Prostate gland (tissue), 2 donors: ENCODE measurements at regions not wholly inside any gene's neighbourhood (a gene's known extent, or its start where the extent isn't known, plus 50 kb on each side); places are given as distances from the start of the nearest gene placed in this dataset.

Experiments
- POLR2A ChIP-seq: fragments of 450-650 bp; IDR thresholded peaks from one replicate; pipeline ENCODE4 v1.6.1; 2016; ENCODE audit warnings: antibody characterized with exemption, mild to moderate bottlenecking
- POLR2AphosphoS5 ChIP-seq: sonication (generic); formaldehyde crosslinking; IDR thresholded peaks from one replicate; pipeline ENCODE4 v1.6.1; 2017; ENCODE audit warnings: antibody characterized with exemption
- TF ChIP-seq, protein P1 (sequence below), 4 experiments: fragments of 200-600 bp in 2 of 4; fragments of 450-650 bp in 2 of 4; sonication (generic) in 2 of 4; IDR thresholded peaks; 1 replicate in 3 of 4; 2 replicates in 1 of 4; pipeline ENCODE4 v1.5.1; 2016 to 2019; ENCODE audit warnings: antibody characterized with exemption in 4 of 4, mild to moderate bottlenecking in 2 of 4, moderate library complexity in 2 of 4

DNA sequence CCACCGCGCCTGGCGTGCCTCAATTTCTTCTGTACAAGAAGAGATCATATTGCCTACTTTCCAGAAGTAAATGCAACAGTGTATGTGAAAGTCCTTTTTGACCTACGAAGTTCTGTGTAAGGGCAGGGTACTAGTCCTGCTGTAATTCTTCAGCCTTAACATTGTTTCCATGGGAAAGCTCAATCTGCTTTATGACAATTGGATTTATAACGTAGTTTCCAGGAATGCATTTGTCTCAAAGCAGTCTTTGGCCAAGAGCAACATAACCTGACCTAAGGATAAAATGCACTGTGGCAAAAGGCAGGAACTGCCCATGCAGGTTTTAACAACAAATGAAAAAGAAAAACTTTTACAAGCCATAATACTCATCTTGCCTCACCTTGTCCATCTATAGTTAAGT lies 108.1 kb upstream of the PODXL start:
- TF ChIP-seq, protein P1, sequence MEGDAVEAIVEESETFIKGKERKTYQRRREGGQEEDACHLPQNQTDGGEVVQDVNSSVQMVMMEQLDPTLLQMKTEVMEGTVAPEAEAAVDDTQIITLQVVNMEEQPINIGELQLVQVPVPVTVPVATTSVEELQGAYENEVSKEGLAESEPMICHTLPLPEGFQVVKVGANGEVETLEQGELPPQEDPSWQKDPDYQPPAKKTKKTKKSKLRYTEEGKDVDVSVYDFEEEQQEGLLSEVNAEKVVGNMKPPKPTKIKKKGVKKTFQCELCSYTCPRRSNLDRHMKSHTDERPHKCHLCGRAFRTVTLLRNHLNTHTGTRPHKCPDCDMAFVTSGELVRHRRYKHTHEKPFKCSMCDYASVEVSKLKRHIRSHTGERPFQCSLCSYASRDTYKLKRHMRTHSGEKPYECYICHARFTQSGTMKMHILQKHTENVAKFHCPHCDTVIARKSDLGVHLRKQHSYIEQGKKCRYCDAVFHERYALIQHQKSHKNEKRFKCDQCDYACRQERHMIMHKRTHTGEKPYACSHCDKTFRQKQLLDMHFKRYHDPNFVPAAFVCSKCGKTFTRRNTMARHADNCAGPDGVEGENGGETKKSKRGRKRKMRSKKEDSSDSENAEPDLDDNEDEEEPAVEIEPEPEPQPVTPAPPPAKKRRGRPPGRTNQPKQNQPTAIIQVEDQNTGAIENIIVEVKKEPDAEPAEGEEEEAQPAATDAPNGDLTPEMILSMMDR (IDR thresholded peaks at IDR 0.05): no peak
- TF ChIP-seq POLR2AphosphoS5: no peak
- no peak for TF ChIP-seq POLR2A
